Progenitor cell of endocrine pancreas (in vitro differentiated cells): ENCODE measurements at regions not wholly inside any gene's neighbourhood (a gene's known extent, or its start where the extent isn't known, plus 50 kb on each side); places are given as distances from the start of the nearest gene placed in this dataset.

Source experiments
- DNase-seq: peaks from one replicate; pipeline ENCODE4 v3.0.0; 2021; ENCODE audit warnings: low spot score; ENCODE audit not compliant: unreplicated experiment
- H3K27ac Mint-ChIP-seq: 2 replicates; pipeline ENCODE4 v1.8.0; 2021; ENCODE audit warnings: mild to moderate bottlenecking, moderate library complexity, mixed read lengths
- H3K27me3 Mint-ChIP-seq: 2 replicates; pipeline ENCODE4 v1.8.0; 2021; ENCODE audit warnings: mixed read lengths
- H3K36me3 Mint-ChIP-seq: 2 replicates; pipeline ENCODE4 v1.8.0; 2022; ENCODE audit warnings: mixed read lengths; ENCODE audit not compliant: insufficient read depth
- H3K4me1 Mint-ChIP-seq: 2 replicates; pipeline ENCODE4 v1.8.0; 2021; ENCODE audit warnings: low read depth, mixed read lengths
- H3K4me3 Mint-ChIP-seq: 2 replicates; pipeline ENCODE4 v1.8.0; 2021; ENCODE audit warnings: low read depth, mild to moderate bottlenecking, moderate library complexity, mixed read lengths
- H3K9me3 Mint-ChIP-seq: 2 replicates; pipeline ENCODE4 v1.8.0; 2021; ENCODE audit warnings: low read depth, mixed read lengths
- TF ChIP-seq, protein P1 (sequence below): fragments of 200-600 bp; sonication (generic); IDR thresholded peaks from one replicate; pipeline ENCODE4 v1.5.0; 2021; ENCODE audit warnings: antibody characterized with exemption, mild to moderate bottlenecking; ENCODE audit not compliant: unreplicated experiment

DNA sequence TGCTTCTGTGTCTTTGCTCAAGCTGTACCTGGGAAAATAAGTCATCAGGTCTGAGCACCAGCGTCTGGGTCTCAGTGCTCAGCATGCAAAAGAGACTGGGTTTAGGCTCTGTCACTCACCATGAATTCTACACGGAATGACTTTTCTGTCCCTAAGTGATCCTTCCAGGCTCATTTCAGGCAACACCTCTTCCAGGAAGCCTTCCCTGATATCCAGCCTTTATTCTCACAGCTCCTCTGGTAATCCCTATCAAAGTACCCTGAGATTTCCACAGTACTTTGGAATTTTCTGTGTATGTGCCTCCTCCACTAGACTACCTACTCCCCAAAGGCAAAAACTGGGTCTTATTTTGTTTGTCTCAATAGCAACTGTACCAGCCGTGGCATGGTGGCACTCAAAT lies 92.7 kb upstream of the BOD1 start:
- Mint-ChIP-seq H3K36me3 (no peaks in the 10 kb centered on the region), H3K9me3 (no peaks in the 10 kb centered on the region), H3K4me1 (peaks cover 22% of the 10 kb centered on the region), H3K27ac (no peak overlapping the region), H3K4me3 (no peak overlapping the region), H3K27me3 (peaks cover 11% of the 10 kb centered on the region)
- TF ChIP-seq, protein P1, sequence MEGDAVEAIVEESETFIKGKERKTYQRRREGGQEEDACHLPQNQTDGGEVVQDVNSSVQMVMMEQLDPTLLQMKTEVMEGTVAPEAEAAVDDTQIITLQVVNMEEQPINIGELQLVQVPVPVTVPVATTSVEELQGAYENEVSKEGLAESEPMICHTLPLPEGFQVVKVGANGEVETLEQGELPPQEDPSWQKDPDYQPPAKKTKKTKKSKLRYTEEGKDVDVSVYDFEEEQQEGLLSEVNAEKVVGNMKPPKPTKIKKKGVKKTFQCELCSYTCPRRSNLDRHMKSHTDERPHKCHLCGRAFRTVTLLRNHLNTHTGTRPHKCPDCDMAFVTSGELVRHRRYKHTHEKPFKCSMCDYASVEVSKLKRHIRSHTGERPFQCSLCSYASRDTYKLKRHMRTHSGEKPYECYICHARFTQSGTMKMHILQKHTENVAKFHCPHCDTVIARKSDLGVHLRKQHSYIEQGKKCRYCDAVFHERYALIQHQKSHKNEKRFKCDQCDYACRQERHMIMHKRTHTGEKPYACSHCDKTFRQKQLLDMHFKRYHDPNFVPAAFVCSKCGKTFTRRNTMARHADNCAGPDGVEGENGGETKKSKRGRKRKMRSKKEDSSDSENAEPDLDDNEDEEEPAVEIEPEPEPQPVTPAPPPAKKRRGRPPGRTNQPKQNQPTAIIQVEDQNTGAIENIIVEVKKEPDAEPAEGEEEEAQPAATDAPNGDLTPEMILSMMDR: no peak
- no peak for DNase-seq

- Mint-ChIP-seq H3K27ac (no peak overlapping the region), H3K4me1 (peaks cover 22% of the 10 kb centered on the region), H3K36me3 (no peaks in the 10 kb centered on the region), H3K4me3 (no peak overlapping the region), H3K9me3 (no peaks in the 10 kb centered on the region), H3K27me3 (peaks cover 13% of the 10 kb centered on the region)
- TF ChIP-seq, protein P1: no peak
- no peak for DNase-seq
These were observed 93.3 kb upstream of the BOD1 start for GRCh38 chr5:173709761-173710160.

GRCh38 chr5:173710528-173710927 lies 94.1 kb upstream of the BOD1 start:
- no peak overlapping the region for H3K27ac Mint-ChIP-seq
- H3K36me3 Mint-ChIP-seq: no peaks in the 10 kb centered on the region
- H3K4me3 Mint-ChIP-seq: no peak overlapping the region
- no peaks in the 10 kb centered on the region for H3K9me3 Mint-ChIP-seq
- TF ChIP-seq, protein P1: no peak
- peaks cover 17% of the 10 kb centered on the region for H3K27me3 Mint-ChIP-seq
- DNase-seq: no peak
- H3K4me1 Mint-ChIP-seq: peaks cover 19% of the 10 kb centered on the region

GRCh38 chr5:173711466-173711865 lies 95.0 kb upstream of the BOD1 start:
- H3K4me3 Mint-ChIP-seq: no peak overlapping the region
- peaks cover 19% of the 10 kb centered on the region for H3K27me3 Mint-ChIP-seq
- no peaks in the 10 kb centered on the region for H3K36me3 Mint-ChIP-seq
- H3K27ac Mint-ChIP-seq: no peak overlapping the region
- TF ChIP-seq, protein P1: no peak
- peaks cover 14% of the 10 kb centered on the region for H3K4me1 Mint-ChIP-seq
- no peak for DNase-seq
- H3K9me3 Mint-ChIP-seq: no peaks in the 10 kb centered on the region

- TF ChIP-seq, protein P1: no peak
- H3K27me3 Mint-ChIP-seq: peaks cover 20% of the 10 kb centered on the region
- H3K27ac Mint-ChIP-seq: no peak overlapping the region
- no peaks in the 10 kb centered on the region for H3K36me3 Mint-ChIP-seq
- no peak overlapping the region for H3K4me3 Mint-ChIP-seq
- H3K9me3 Mint-ChIP-seq: no peaks in the 10 kb centered on the region
- no peak for DNase-seq
- peaks cover 6% of the 10 kb centered on the region for H3K4me1 Mint-ChIP-seq
These were observed 96.2 kb upstream of the BOD1 start for GRCh38 chr5:173712609-173713175.
